NCI-H2227 (cell line): ENCODE measurements at regions not wholly inside any gene's neighbourhood (a gene's known extent, or its start where the extent isn't known, plus 50 kb on each side); places are given as distances from the start of the nearest gene placed in this dataset.
"Not testable (repeated sequence)": the region's sequence is repeated elsewhere in the genome, so short reads cannot be mapped to it uniquely, and the experiment has no call there.

Experiments
- DNase-seq: peaks from one replicate; lab custom pipeline; 2025; ENCODE audit not compliant: unreplicated experiment; lab: John Stamatoyannopoulos, UW

- no peak for DNase-seq
Observed at GRCh38 chr9:106085479-106085878, 391.1 kb downstream of the TMEM38B start.

GRCh38 chr9:106092083-106092482 is 397.7 kb downstream of the TMEM38B start:
- DNase-seq = no peak

- no peak for DNase-seq
Observed at GRCh38 chr9:106102821-106103220, 408.5 kb downstream of the TMEM38B start.

- DNase-seq = no peak
Observed at GRCh38 chr9:106104887-106105286, 410.5 kb downstream of the TMEM38B start.

GRCh38 chr9:106106396-106106795 is 412.1 kb downstream of the TMEM38B start:
- DNase-seq = no peak

- DNase-seq = no peak
Observed at GRCh38 chr9:106107716-106108115, 413.4 kb downstream of the TMEM38B start.

GRCh38 chr9:106109706-106110105 is 415.4 kb downstream of the TMEM38B start:
- DNase-seq = not testable (repeated sequence)

GRCh38 chr9:106110483-106110882 is 416.1 kb downstream of the TMEM38B start:
- DNase-seq = no peak

GRCh38 chr9:106111039-106111730 is 416.8 kb downstream of the TMEM38B start:
- DNase-seq = no peak

GRCh38 chr9:106112935-106113334 is 418.6 kb downstream of the TMEM38B start:
- no peak for DNase-seq

- DNase-seq = no peak
Observed at GRCh38 chr9:106119176-106119575, 424.8 kb downstream of the TMEM38B start.

- DNase-seq = no peak
Observed at GRCh38 chr9:106120071-106120470, 425.7 kb downstream of the TMEM38B start.

- DNase-seq = no peak
Observed at GRCh38 chr9:106127776-106128175, 433.4 kb downstream of the TMEM38B start.

- DNase-seq = no peak
Observed at GRCh38 chr9:106130374-106130773, 436.0 kb downstream of the TMEM38B start.

- no peak for DNase-seq
Observed at GRCh38 chr9:106143781-106144180, 449.4 kb downstream of the TMEM38B start.

- DNase-seq = no peak
Observed at GRCh38 chr9:106146066-106146840, 451.9 kb downstream of the TMEM38B start.

- no peak for DNase-seq
Observed at GRCh38 chr9:106146886-106147285, 452.5 kb downstream of the TMEM38B start.

GRCh38 chr9:106149956-106150355 is 455.6 kb downstream of the TMEM38B start:
- DNase-seq = no peak

GRCh38 chr9:106156465-106156864 is 462.1 kb downstream of the TMEM38B start:
- DNase-seq = no peak

- DNase-seq = no peak
Observed at GRCh38 chr9:106172265-106172664, 477.9 kb downstream of the TMEM38B start.

GRCh38 chr9:106174346-106174745 is 480.0 kb downstream of the TMEM38B start:
- DNase-seq = no peak

- DNase-seq = no peak
Observed at GRCh38 chr9:106177216-106177615, 482.9 kb downstream of the TMEM38B start.
